SHP77 treated with DMSO at 0.1 percent for 48 hours (cell line): ENCODE measurements at regions not wholly inside any gene's neighbourhood (a gene's known extent, or its start where the extent isn't known, plus 50 kb on each side); places are given as distances from the start of the nearest gene placed in this dataset.

Experiments used
- DNase-seq: peaks from one replicate; lab custom pipeline; 2025; lab: John Stamatoyannopoulos, UW

DNA sequence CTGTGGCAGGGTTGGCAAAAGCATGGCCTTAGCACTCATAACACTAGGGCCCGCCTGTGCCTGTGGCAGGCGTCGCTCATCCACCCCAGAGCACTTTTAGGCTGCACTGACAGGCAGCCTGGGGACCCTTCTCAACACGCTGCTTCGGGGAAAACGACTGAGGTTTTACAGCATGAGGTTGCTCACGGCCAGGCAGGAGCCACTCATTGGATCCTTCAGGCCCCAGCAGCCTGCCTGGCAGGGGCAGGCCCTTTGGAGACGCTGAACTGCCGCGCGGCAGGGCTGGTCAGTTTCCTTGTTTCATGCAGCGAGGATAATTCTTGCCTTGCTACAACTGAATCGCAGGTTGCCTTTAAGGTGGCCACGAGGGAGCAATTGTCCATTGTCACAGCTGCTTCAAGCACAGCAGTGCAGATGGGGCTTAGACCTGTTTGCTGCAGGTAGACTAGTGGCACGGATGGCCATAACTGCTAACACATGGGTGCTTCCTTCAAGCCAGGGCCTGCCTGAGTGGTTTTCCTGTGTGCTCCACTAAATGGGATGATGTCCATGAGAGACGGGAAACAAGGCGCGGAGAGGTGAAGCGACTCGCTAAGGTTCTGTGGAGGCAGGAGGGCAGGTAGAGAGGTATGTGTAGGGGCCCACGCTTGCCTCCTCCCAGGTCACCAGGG is 49.9 kb upstream of the HS6ST1 start:
- DNase-seq = no peak

- DNase-seq = no peak
Measured at GRCh38 chr2:128369108-128369555, 50.5 kb upstream of the HS6ST1 start.

DNA sequence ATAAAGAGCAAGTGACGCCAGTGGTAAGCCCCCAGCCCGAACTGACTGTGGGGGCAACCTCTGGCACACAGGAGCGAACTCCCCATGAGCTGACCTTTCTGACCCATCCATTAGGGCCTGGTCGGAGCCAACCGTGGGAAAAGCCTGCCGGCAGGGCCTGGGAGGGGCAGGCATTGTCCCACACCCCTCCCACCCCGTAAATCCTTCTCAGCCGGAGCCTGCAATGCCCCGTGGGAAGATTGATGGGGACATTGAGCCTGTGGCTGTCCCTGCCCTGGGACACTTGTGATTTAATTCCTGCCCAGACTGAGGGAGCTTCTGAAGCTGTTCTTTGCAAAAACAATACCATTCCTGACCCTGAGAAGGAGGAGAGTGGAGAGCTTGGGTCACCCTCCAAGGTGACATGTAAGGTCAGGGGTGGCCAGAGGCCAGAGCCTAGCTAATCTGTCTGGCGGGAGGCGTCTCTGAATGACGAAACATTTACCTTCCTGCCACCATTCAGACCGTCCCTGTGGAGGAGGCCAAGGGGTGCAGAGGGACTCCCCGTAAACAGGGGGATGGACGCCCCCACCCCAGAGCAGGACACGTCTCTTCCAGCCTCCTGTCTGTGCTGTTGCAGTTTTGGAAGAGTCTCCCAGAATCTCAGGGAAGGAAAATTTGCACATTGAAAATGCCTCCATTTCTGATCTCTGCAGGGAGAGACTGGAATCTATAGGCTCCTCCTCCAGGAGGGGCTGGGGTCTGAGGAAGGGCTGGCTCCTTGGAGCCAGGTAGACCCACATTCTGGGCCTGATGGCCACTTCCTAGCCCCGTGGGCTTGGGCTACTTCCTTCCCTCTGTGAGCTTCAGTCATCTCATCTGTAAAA is 51.2 kb upstream of the HS6ST1 start:
- no peak for DNase-seq

GRCh38 chr2:128370468-128371247 is 52.0 kb upstream of the HS6ST1 start:
- DNase-seq = no peak

DNA sequence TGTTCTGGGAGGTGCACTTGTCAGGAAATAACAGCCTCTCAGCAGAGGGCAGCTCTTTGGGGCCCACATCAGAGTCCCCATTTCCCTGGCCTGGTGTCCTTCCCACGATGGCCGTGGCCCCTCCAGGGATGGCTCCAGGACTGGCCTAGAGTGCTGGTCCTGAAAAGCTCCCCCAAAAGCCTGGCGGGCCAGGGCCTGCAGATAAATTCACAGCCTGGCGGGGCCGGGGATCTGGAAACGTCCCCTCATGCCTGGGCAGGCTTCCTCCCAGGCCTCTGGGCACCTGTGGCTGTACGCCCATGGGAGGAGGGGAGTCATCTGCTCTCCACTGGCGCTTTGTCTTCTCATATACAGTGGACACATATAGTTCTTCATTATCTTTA is 52.6 kb upstream of the HS6ST1 start:
- DNase-seq = no peak

DNA sequence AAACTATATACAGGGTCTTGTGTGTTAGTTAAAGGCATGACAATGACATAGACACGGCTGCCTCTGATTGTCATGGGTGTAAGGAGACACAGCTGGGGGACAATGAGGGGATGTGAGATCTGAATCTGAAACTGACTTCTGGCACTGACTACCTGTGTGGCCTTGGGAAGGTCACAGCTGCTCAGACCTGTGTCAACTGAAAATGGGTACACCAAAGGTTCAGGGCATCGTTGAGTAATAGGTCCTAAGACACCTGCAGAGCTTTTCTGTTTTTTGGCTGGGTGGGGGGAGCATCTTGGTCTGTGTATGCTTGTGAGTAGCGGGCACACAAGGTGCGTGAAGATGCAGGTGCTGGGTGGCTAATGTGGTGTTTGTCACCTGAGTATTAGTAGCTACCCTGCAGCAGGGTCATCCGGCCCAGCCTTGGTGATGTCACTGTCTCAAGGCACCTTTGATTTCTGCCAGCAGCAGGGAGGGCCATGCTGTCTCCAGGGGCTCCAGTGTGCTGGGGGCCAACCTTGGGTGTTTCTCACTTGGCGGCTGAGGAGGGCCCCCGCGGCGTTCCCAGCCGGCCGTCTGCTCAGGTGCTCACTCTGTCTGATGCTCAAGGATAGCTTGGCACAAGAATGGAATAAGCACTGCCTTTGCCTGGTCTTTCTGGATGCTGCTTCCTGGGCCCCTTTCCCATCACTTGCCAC is 53.1 kb upstream of the HS6ST1 start:
- DNase-seq = no peak

- no peak for DNase-seq
Measured at GRCh38 chr2:128372621-128373341, 54.1 kb upstream of the HS6ST1 start.

- DNase-seq = no peak
Measured at GRCh38 chr2:128373451-128374000, 54.9 kb upstream of the HS6ST1 start.

DNA sequence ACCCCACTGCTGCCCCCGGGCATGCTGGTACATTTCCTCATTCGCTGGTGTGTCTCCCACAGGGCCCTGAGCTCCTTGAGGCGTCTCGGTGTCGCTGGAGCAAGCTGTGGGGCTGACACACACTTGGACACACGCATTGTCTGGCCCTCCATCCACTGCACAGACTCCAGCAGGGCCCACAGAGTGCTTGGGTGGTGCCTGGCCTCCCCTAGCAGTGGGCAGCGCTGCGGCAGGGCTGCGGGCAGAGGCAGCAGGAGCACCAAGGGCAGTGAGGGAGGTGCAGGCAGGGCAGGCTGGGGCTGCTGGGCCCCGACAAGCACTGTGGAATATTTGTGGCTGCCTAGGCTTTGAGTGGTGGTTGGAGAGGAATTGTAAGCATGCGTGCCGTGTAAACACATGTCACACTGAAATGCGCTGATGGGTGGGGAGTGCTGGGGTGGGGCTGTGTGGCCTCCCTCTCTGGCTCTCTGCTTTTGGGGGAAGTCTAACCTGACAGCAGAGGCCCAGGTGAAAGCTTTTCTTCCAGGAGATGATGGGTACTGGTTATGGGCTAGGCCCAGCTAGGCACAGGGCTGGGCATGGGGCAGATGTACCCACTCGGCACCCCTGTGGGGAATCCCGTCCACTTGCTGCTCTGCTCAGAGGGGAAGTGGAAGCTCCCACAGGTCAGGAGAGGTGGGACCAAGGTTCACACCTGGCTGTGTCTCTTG is 55.5 kb upstream of the HS6ST1 start:
- DNase-seq = no peak

- no peak for DNase-seq
Measured at GRCh38 chr2:128374711-128375413, 56.2 kb upstream of the HS6ST1 start.

DNA sequence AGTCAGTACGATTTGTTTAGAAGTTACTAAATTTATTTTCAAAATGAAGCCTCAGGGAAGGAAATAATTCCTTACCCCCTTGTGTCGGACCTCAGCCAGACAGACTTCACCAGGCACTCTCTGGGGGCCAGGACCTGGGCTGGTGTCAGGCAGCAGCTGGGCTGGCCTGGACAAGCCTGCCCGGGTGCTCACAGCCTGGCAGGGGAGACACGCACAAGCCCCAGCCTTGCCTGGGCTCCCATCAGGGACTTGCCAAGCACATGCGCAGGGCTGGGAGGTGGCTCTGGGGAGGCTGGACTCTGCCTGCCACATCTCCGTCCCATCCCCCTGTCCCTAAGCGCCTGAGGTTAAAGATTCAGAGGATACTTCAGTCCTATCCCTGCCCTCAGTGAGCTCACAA is 56.8 kb upstream of the HS6ST1 start:
- DNase-seq = no peak

DNA sequence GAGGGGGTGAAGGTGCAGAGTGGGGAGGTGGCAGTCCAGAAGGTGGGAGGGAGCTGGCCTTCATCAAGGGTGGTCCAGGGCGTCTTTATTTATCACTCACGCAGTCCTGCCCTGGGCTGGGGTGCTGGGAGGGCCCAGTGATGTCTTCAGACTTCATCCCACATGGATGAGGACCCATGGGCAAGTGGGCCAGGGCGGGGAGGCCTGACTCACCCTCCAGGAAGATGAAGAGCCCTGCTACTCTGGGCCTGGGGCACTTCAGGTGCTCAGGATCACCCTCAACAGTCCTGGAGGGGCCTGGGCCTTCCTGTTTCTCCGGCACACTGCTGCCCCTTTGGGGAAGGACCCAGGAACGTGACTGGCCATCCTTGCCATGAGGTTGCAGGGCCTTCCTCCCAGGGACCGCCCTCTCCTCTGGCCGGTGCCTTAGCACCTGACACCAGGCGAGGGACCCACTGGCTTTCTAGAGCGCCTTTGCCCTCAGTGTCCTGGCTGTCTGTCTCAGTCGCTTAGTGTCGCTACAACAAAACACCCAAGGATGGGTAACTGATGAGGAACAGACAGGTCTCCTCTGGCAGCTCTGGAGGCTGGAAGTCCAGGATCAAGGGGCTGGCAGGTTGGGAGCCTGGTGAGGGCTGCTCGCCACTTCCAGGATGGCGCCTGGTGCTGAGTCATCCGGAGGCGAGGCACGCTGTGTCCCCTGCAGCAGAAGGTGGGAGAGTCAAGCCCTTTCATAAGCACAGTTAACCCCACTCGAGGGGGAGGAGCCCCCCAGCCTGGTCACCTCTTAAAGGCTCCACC is 57.8 kb upstream of the HS6ST1 start:
- DNase-seq = no peak

DNA sequence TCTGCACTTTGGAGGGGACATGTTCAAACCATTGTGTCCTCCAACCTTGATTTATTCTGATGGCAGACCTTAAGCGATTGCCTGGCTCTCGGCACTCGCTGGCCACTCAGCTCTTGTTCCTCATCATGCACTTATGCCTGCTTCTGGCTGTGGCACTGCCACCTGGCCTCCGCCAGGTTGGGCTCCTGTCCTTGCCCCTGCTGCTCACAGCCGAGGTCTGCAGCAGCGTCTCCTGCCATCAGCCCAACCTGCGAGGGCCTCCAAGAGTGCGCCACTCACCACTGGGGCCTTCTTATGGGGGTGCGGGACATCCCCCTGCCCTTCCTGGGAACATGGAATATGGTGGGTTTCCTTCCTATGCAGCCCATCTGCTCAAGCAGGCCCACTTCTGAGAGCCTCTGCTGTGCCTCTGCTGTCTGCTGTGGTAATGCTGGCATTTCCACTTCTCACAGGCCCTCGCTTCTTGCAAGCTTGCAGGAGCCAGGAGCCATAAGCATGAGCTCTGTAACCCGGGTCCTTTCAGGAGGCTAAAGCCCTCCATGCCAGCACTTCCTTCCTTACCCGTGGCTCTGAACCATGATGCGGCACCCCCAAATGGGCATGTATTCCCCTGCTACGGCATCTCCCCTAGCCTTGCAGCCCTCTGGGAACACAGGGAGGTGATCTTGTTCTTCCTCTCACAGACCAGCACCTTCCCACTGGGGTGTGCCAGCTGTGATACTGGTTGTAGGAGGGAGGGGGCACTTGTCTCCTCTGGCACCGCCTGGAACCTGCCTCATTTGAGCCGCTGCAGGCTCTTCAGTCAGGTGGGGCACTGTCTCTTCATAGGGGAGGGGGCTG is 58.6 kb upstream of the HS6ST1 start:
- DNase-seq = no peak

GRCh38 chr2:128378231-128379020 is 59.8 kb upstream of the HS6ST1 start:
- no peak for DNase-seq

DNA sequence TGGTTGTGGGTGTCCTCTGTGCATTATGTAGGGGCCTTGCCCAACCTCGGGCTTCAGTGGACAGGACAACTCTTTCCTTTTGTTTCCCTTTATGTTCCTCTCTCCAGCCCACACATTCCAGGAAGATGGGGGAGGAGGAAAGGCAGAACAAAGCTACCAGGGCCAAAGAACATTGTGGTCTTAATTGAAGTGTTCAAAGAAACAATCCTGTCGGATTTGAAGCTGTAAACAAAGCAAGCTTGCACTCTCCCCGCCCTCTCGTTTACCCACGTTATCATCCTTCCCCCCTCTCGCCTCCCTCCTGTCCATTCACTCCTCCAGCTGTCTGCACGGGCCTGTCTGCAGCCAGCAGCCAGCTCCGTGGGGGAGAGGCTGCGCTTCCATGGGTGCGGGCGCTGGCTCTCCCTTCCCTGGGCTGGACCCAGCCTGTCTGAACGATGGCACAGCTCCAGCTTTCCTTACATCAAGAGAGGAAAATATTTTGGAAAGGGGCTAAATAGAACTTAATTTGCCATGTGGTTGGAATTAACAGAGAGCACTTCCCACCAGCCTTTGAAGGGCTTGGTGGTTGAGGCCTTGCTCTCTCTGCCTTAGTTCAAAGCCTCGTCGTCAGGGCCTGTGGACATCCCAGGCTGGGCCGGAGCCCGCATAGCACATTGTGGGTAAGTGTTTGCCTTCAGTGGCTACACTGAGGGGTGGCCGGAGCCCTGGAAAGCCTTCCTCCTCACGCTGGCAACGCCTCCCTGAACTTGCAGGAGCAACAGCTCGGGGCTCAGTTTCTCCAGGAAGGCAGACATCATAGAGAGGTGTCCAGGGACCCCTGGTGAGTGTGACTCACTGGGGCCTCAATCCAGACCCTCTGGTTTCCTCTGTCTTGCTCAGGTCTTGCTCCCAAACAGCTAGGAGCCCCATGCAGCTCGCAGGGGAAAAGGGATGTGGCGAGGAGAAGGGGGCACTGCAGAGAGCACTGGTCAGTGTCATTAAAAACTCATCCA is 60.6 kb upstream of the HS6ST1 start:
- DNase-seq = no peak
